GM21515 (cell line): ENCODE measurements at regions not wholly inside any gene's neighbourhood (a gene's known extent, or its start where the extent isn't known, plus 50 kb on each side); places are given as distances from the start of the nearest gene placed in this dataset.

Experiments used
- ATAC-seq: cut with Tn5 transposase; IDR thresholded peaks from one replicate; pipeline ENCODE4 v1.9.1; 2021; ENCODE audit not compliant: unreplicated experiment

GRCh38 chr3:151935446-151935845 is 62.0 kb downstream of the SUCNR1 start:
- no peak for ATAC-seq

- no peak for ATAC-seq
These were observed 67.0 kb downstream of the SUCNR1 start for GRCh38 chr3:151940481-151940880.

GRCh38 chr3:151943539-151943938 is 70.1 kb downstream of the SUCNR1 start:
- no peak for ATAC-seq

GRCh38 chr3:151944356-151944755 is 70.9 kb downstream of the SUCNR1 start:
- no peak for ATAC-seq

- no peak for ATAC-seq
These were observed 73.2 kb downstream of the SUCNR1 start for GRCh38 chr3:151946606-151947005.

- ATAC-seq, result no peak
These were observed 76.3 kb downstream of the SUCNR1 start for GRCh38 chr3:151949706-151950105.

GRCh38 chr3:151955356-151955755 is 81.9 kb downstream of the SUCNR1 start:
- no peak for ATAC-seq

GRCh38 chr3:151960961-151961580 is 87.6 kb downstream of the SUCNR1 start:
- ATAC-seq, result no peak

- no peak for ATAC-seq
These were observed 88.9 kb downstream of the SUCNR1 start for GRCh38 chr3:151962352-151962751.

- no peak for ATAC-seq
These were observed 89.5 kb downstream of the SUCNR1 start for GRCh38 chr3:151962912-151963311.

- no peak for ATAC-seq
These were observed 91.3 kb downstream of the SUCNR1 start for GRCh38 chr3:151964743-151965142.

- ATAC-seq, result no peak
These were observed 95.7 kb downstream of the SUCNR1 start for GRCh38 chr3:151969026-151969642.

- ATAC-seq, result no peak
These were observed 98.6 kb downstream of the SUCNR1 start for GRCh38 chr3:151971814-151972579.

- ATAC-seq, result no peak
These were observed 100.6 kb downstream of the SUCNR1 start for GRCh38 chr3:151974067-151974466.

GRCh38 chr3:151976211-151977050 is 103.0 kb downstream of the SUCNR1 start:
- no peak for ATAC-seq

- ATAC-seq, result no peak
These were observed 106.5 kb downstream of the SUCNR1 start for GRCh38 chr3:151979906-151980305.

- ATAC-seq, result no peak
These were observed 110.1 kb downstream of the SUCNR1 start for GRCh38 chr3:151983538-151983937.

GRCh38 chr3:151985787-151986430 is 112.5 kb downstream of the SUCNR1 start:
- no peak for ATAC-seq

- ATAC-seq, result no peak
These were observed 114.5 kb downstream of the SUCNR1 start for GRCh38 chr3:151987893-151988292.

- no peak for ATAC-seq
These were observed 116.2 kb downstream of the SUCNR1 start for GRCh38 chr3:151989621-151990020.
